Aorta (tissue), 5 donors: ENCODE measurements at regions not wholly inside any gene's neighbourhood (a gene's known extent, or its start where the extent isn't known, plus 50 kb on each side); places are given as distances from the start of the nearest gene placed in this dataset.
"Not testable (repeated sequence)": the region's sequence is repeated elsewhere in the genome, so short reads cannot be mapped to it uniquely, and the experiment has no call there.

ENCODE experiments used
- ATAC-seq: fragments of 200-7000 bp; cut with Tn5 transposase; one replicate; pipeline ENCODE4 v1.9.1; 2022; ENCODE audit warnings: moderate library complexity; ENCODE audit not compliant: low FRiP score
- DNase-seq, 2 donors: peaks; one replicate each; pipeline ENCODE4 v3.0.0-alpha.2; 2020
- H3K27ac ChIP-seq, 2 donors: one replicate each; pipeline ENCODE4 v1.5.1; 2013; ENCODE audit warnings: low read length in 2 of 2, mild to moderate bottlenecking in 2 of 2, moderate library complexity in 2 of 2, control low read depth in 1 of 2, inconsistent platforms in 1 of 2, low read depth in 1 of 2
- H3K27me3 ChIP-seq, 2 donors: one replicate each; pipeline ENCODE4 v1.6.1; 2013; ENCODE audit warnings: control low read depth in 1 of 2, low read length in 1 of 2, mild to moderate bottlenecking in 1 of 2, moderate library complexity in 1 of 2; ENCODE audit not compliant: insufficient read depth in 2 of 2, control insufficient read depth in 1 of 2
- H3K36me3 ChIP-seq, 2 donors: one replicate each; pipeline ENCODE4 v1.6.1; 2013; ENCODE audit warnings: control low read depth in 1 of 2, low read length in 1 of 2, mild to moderate bottlenecking in 1 of 2; ENCODE audit not compliant: insufficient read depth in 2 of 2, control insufficient read depth in 1 of 2
- H3K4me1 ChIP-seq, 2 donors: one replicate each; pipeline ENCODE4 v1.6.1; 2013; ENCODE audit warnings: low read length in 2 of 2, control low read depth in 1 of 2, mild to moderate bottlenecking in 1 of 2, moderate library complexity in 1 of 2; ENCODE audit not compliant: insufficient read depth in 2 of 2, control insufficient read depth in 1 of 2
- H3K4me3 ChIP-seq, 2 donors: one replicate each; pipeline ENCODE4 v1.5.1; 2013; ENCODE audit warnings: low read length in 2 of 2, control low read depth in 1 of 2, mild to moderate bottlenecking in 1 of 2
- H3K9me3 ChIP-seq: one replicate; pipeline ENCODE4 v1.6.1; 2013; ENCODE audit warnings: mild to moderate bottlenecking, low read length; ENCODE audit not compliant: control insufficient read depth
- WGBS, 2 donors: extraction: QIAGEN DNeasy Blood & Tissue Kit; methylation state at CpG; one replicate each; pipeline ENCODE4 v1.1.7; 2013; 5-methylcytosine and 5-hydroxymethylcytosine counted together
- intact Hi-C, 2 donors: fragments of 100-400 bp; cut with DNase I; formaldehyde crosslinking; loops; one replicate each; pipeline versions ENCODE4 v1.14.2 to v1.15.0; 2022
- donor health status: healthy with polysubstance abuse.
- donor health status: Bipolar disorder and iron deficiency.
- donor health status: DM: no; HTN: no; CAD: no.
- donor health status: DM: no; HTN: no; CAD: no.
- donor health status: DM: yes; HTN: yes; CAD: no.

- H3K4me1 ChIP-seq = no peaks in the 10 kb centered on the region
- ATAC-seq = no peak
- no peak for DNase-seq
- WGBS, 2 donors = 53 to 54% methylated on average over 6 of the region's 6 CpGs
- no peak overlapping the region for H3K27ac ChIP-seq
- no peaks in the 10 kb centered on the region for H3K27me3 ChIP-seq
- H3K36me3 ChIP-seq = no peaks in the 10 kb centered on the region
- H3K4me3 ChIP-seq = no peak overlapping the region
- no peaks in the 10 kb centered on the region for H3K9me3 ChIP-seq
- intact Hi-C loops = no loop called here
These were observed 100.7 kb downstream of the SLC16A1 start for GRCh38 chr1:112855152-112855828.

- DNase-seq, H3K27me3 ChIP-seq, H3K27ac ChIP-seq, ATAC-seq, H3K36me3 ChIP-seq, intact Hi-C loops, H3K9me3 ChIP-seq, H3K4me1 ChIP-seq, H3K4me3 ChIP-seq: not testable (repeated sequence)
- WGBS, 2 donors = 18 to 22% methylated on average over 33 to 45 of the region's 45 CpGs
These were observed 101.5 kb downstream of the SLC16A1 start for GRCh38 chr1:112854368-112854984.

GRCh38 chr1:112853915-112854314, 102.1 kb downstream of the SLC16A1 start:
- H3K36me3 ChIP-seq, H3K27me3 ChIP-seq: not testable (repeated sequence)

DNA sequence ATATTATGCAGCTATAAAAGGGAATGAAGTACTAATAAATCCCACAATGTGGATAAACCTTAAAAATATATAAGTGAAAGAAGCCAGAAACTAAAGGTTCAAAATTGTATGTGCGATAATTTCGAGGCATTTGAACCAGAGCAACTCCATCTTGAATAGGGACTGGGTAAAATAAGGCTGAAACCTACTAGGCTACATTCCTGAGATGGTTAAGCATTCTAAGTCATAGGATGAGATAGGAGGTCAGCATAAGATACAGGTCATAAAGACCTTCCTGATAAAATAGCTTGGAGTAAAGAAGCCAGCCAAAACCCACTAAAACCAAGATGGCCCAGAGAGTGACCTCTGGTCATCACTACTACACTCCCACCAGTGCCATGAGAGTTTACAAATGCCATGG, 103.1 kb downstream of the SLC16A1 start:
- ATAC-seq = no peak
- H3K4me1 ChIP-seq = no peaks in the 10 kb centered on the region
- no peak overlapping the region for H3K4me3 ChIP-seq
- H3K27ac ChIP-seq = no peak overlapping the region
- no peak for DNase-seq
- no peaks in the 10 kb centered on the region for H3K36me3 ChIP-seq
- H3K27me3 ChIP-seq = no peaks in the 10 kb centered on the region
- intact Hi-C loops = no loop called here
- H3K9me3 ChIP-seq = no peaks in the 10 kb centered on the region
- 97 to 98% methylated on average over 2 of the region's 2 CpGs for WGBS, 2 donors

More at GRCh38 chr1:112853915-112854314, 102.1 kb downstream of the SLC16A1 start:
- ATAC-seq, H3K27ac ChIP-seq, H3K4me3 ChIP-seq, DNase-seq, H3K4me1 ChIP-seq, H3K9me3 ChIP-seq, intact Hi-C loops: not testable (repeated sequence)
- 91 to 94% methylated on average over 5 to 8 of the region's 8 CpGs for WGBS, 2 donors

DNA sequence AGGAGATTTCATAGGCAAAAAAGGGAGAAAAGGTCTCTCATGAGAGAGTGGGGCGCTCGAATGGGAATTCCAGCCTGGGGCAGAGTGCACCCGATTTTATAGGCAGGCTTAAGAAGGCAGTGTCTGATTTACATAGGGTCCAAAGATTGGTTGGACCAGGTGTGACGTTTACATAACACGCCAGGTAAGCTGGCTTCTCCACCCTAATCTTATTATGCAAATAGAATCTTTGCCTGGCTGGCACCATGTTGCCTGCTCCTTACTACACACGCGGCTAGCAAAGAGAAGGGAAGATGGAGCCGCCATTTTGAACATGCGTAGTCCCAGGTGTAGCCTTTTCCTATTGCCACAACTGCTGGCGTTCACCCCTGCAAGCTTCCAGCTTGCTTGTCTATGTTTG, 103.7 kb downstream of the SLC16A1 start:
- Histone ChIP-seq H3K4me1 (no peaks in the 10 kb centered on the region), H3K4me3 (no peak overlapping the region), H3K36me3 (no peaks in the 10 kb centered on the region), H3K9me3 (no peaks in the 10 kb centered on the region), H3K27me3 (no peaks in the 10 kb centered on the region), H3K27ac (no peak overlapping the region)
- intact Hi-C loops = no loop called here
- DNase-seq (no peak), ATAC-seq (no peak)
- 92 to 94% methylated on average over 10 of the region's 10 CpGs for WGBS, 2 donors

DNA sequence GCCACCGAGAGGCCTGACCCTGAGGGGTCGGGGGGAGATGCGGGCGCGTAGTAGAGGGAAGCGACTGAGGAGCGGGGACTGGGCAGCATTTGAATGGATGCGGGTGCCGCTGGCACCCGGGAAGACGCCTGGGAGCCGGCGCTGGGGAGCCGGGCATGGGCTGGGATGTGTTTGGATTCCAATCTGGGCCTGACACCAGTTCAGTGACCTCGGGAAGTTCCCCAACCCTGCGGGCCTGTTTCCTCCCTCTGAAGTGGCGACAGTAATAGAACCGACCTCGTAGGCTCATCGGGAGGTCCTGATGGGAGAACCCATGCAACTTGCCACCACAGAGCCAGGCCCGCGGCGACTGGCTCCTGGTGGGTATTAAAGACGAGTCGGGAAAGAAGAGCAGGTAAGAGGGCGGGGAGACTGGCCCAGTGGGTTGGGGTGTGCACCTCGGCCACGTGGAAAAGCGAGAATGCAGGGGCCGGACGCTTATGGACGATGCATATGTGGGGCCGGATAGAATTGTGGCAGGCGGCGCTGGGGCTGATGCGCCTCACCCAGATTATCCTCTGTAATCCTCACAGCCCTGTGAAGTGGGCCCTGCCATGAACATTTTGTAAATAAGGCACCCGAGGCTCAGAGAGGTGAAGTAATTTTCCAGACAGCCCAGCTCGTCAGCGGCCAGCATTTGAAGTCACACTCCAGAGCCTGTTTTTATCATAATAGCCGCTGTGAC, 105.8 kb downstream of the SLC16A1 start:
- Histone ChIP-seq H3K4me3 (no peak overlapping the region), H3K27ac (no peak overlapping the region), H3K27me3 (no peaks in the 10 kb centered on the region), H3K36me3 (no peaks in the 10 kb centered on the region), H3K9me3 (no peaks in the 10 kb centered on the region), H3K4me1 (no peaks in the 10 kb centered on the region)
- ATAC-seq (no peak), DNase-seq (no peak)
- intact Hi-C loops = no loop called here
- 34 to 36% methylated on average over 40 of the region's 40 CpGs for WGBS, 2 donors

- Histone ChIP-seq H3K4me1 (no peaks in the 10 kb centered on the region), H3K27me3 (no peaks in the 10 kb centered on the region), H3K4me3 (no peak overlapping the region), H3K27ac (no peak overlapping the region), H3K36me3 (no peaks in the 10 kb centered on the region), H3K9me3 (no peaks in the 10 kb centered on the region)
- WGBS, 2 donors = 1% methylated on average over 55 to 58 of the region's 58 CpGs
- ATAC-seq (peak; percentile 62), DNase-seq (peak in 1 of 2 donors; percentile 76)
- intact Hi-C loops = no loop called here
These were observed 106.5 kb downstream of the SLC16A1 start for GRCh38 chr1:112849425-112850033.

DNA sequence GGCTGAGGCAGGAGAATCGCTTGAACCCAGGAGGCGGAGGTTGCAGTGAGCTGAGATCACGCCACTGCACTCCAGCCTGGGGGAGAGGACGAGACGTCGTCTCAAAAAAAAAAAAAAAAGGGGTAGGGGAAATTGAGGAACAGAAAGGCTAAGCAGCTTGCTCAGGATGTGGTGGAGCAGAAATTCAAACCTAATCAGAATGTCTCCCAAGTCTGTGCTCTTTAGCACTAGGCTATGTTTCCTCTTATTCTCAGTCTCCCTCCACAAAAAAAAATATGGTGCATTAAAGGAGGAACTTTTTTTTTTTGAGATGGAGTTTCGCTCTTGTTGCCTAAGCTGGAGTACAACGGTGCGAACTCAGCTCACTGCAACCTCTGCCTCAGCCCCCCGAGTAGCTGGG, 114.2 kb downstream of the SLC16A1 start:
- no peaks in the 10 kb centered on the region for H3K36me3 ChIP-seq
- H3K27me3 ChIP-seq = no peaks in the 10 kb centered on the region
- H3K4me1 ChIP-seq = no peaks in the 10 kb centered on the region
- no peak overlapping the region for H3K4me3 ChIP-seq
- H3K9me3 ChIP-seq = no peaks in the 10 kb centered on the region
- WGBS, 2 donors = 86 to 92% methylated on average over 10 of the region's 10 CpGs
- no peak overlapping the region for H3K27ac ChIP-seq
- DNase-seq (no peak), ATAC-seq (no peak)
- intact Hi-C loops = no loop called here
